ENCODE measurements at regions not wholly inside any gene's neighbourhood (a gene's known extent, or its start where the extent isn't known, plus 50 kb on each side); places are given as distances from the start of the nearest gene placed in this dataset.

DNA sequence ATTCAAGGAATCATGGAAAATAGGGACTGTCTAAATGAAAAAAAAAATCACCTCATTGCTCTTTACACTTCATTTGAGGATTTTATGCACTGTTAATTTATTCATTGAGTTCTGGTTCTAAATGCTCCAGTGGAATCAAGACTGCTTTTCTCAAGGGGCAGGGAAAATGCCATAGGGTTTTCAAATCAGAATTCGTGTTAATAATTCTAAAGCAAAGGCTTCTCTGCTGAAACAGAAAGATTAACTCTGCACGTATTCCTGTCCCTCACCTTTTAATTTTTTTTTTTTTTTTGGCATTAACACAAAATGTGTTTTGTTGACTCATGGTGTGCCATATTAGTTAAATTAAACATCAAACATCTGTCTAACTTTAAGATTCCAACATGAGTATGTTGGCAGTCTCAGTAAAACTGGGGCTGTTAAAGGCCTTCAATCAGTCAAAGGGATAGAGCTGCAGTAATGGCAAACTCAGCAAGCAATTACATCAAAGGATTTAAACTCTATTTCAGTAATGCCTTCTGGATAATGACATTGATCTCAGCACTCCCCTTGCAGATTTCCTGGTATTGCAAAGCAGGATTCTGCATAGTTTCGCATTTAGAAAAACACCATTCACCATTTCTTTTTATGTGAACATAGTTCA is 878.1 kb downstream of the RAPGEF2 start:
- TF ChIP-seq CTCF (IDR thresholded peaks at IDR 0.05) = no peak
- TF ChIP-seq POLR2A (IDR thresholded peaks at IDR 0.05) = no peak
